Activated naive CD8-positive, alpha-beta T cell treated with anti-CD3 and anti-CD28 coated beads, Interleukin-2, amount 10 ng/mL, durations not matched to agents 7 days and 5 days (primary cell): ENCODE measurements at regions not wholly inside any gene's neighbourhood (a gene's known extent, or its start where the extent isn't known, plus 50 kb on each side); places are given as distances from the start of the nearest gene placed in this dataset.
"Not testable (repeated sequence)": the region's sequence is repeated elsewhere in the genome, so short reads cannot be mapped to it uniquely, and the experiment has no call there.

Source experiments
- ATAC-seq: fragments of 150-1000 bp; cut with Tn5 transposase; one replicate; pipeline ENCODE4 v1.10.0; 2021; ENCODE audit warnings: low read depth, moderate library complexity
- POLR2A ChIA-PET: fragments of 350-600 bp; sonication (Branson Sonifier 250); formaldehyde crosslinking; loops from one replicate; lab custom pipeline; 2021; ENCODE audit warnings: antibody characterized with exemption; lab: Charles Lee
- DNase-seq: peaks from one replicate; pipeline ENCODE4 v3.0.0; 2021
- H3K27ac Mint-ChIP-seq: one replicate; pipeline ENCODE4 v1.8.0; 2022; ENCODE audit warnings: mild to moderate bottlenecking, mixed read lengths
- H3K27me3 Mint-ChIP-seq: one replicate; pipeline ENCODE4 v1.8.0; 2022; ENCODE audit warnings: mild to moderate bottlenecking, moderate library complexity, mixed read lengths
- H3K36me3 Mint-ChIP-seq: one replicate; pipeline ENCODE4 v1.8.0; 2021; ENCODE audit warnings: mild to moderate bottlenecking, mixed read lengths
- H3K4me1 Mint-ChIP-seq: one replicate; pipeline ENCODE4 v1.8.0; 2021; ENCODE audit warnings: mixed read lengths
- H3K4me3 Mint-ChIP-seq: one replicate; pipeline ENCODE4 v1.8.0; 2022; ENCODE audit warnings: mild to moderate bottlenecking, moderate library complexity, mixed read lengths
- H3K9me3 Mint-ChIP-seq: one replicate; pipeline ENCODE4 v1.8.0; 2021; ENCODE audit warnings: mixed read lengths

DNA sequence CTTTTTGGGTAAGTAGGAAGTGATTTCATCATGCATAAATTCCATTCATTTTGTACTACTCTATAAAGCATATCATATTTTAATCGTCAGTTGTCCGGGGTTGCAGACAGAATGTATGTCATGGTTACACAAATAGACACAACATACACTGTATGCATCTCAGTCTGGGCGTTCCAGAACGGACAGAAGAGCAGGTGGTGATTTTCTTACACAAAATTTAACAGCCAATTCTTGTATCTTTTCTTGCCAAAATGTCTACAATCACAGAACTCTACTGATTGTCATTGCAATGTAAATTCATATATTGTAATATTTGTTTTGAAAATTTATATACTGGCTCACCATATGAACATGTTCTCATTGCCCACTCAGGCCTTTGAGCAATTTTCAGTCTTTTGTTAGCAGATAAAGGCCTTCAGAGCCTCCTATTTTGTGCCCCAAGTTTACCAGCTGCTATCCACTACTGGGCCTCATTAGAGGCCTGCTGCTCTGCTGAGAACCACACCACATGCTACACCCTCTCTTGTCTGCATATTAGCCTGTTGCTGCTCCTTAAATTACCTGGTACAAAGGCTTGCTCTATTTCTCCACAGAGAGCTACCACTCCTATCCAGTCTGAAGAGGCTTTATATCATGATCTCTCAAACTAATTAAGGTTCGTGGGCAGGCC lies 61.5 kb downstream of the PRDM13 start:
- ATAC-seq, result no peak
- DNase-seq, result no peak
- H3K27me3 Mint-ChIP-seq, result no peaks in the 10 kb centered on the region
- POLR2A ChIA-PET, result no interaction called here
- no peak overlapping the region for H3K27ac Mint-ChIP-seq
- no peak overlapping the region for H3K4me3 Mint-ChIP-seq
- no peaks in the 10 kb centered on the region for H3K9me3 Mint-ChIP-seq
- H3K36me3 Mint-ChIP-seq, result no peaks in the 10 kb centered on the region
- H3K4me1 Mint-ChIP-seq, result no peaks in the 10 kb centered on the region

DNA sequence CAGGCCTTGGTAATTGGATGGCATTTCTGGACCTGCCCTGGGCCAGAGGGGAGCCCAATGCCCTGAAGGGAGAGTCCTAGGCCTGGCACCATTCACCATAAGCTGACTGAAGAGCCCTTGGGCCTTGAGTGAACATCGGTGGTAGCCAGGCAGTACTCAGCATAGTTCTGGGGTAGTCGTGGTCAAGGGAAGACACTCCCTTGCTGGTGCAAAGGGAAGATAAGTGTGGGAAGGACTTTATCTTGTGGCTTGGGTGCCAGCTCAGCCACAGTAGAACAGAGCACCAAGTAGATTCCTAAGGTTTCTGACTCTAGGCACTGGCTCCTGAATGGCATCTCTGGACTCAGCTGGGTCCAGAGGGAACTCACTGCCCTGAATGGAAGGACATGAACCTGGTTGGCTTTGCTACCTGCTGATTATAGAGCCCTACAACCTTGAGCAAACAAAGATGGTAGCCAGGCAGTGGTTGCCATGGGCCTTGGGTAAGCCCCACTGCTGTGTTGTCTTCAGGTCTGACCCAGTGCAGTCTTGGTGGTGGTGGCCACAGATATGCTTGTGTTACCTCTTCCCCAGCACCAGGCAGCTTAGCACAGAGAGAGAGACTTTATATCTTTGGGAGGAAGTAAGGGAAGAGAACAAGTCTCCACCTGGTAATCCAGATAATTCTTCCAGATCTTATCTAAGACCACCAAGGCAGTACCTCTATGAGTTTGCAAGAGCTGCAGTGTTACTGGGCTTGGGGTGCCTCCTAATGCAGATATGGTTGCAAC lies 83.5 kb downstream of the PRDM13 start:
- ATAC-seq (no peak), DNase-seq (no peak)
- H3K4me1 Mint-ChIP-seq, result no peaks in the 10 kb centered on the region
- peaks cover 9% of the 10 kb centered on the region for H3K27me3 Mint-ChIP-seq
- no peak overlapping the region for H3K27ac Mint-ChIP-seq
- POLR2A ChIA-PET, result no interaction called here
- H3K9me3 Mint-ChIP-seq, result no peaks in the 10 kb centered on the region
- no peaks in the 10 kb centered on the region for H3K36me3 Mint-ChIP-seq
- H3K4me3 Mint-ChIP-seq, result no peak overlapping the region

DNA sequence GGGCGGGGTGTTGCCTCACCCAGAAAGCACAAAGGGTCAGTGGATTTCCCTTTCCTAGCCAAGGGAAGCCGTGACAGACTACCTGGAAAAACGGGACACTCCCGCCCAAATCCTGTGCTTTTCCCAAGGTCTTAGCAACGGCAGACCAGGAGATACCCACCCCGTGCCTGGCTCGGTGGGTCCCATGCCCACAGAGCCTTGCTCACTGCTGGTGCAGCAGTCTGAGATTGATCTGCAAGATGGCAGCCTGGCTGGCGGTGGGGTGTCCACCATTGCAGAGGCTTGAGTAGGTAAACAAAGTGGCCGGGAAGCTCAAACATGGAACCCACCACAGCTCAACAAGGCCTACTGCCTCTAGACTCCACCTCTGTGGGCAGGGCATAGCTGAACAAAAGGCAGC lies 95.7 kb downstream of the PRDM13 start:
- H3K4me3 Mint-ChIP-seq, POLR2A ChIA-PET, H3K4me1 Mint-ChIP-seq, H3K27ac Mint-ChIP-seq, DNase-seq, H3K9me3 Mint-ChIP-seq, H3K36me3 Mint-ChIP-seq, H3K27me3 Mint-ChIP-seq, ATAC-seq: not testable (repeated sequence)

DNA sequence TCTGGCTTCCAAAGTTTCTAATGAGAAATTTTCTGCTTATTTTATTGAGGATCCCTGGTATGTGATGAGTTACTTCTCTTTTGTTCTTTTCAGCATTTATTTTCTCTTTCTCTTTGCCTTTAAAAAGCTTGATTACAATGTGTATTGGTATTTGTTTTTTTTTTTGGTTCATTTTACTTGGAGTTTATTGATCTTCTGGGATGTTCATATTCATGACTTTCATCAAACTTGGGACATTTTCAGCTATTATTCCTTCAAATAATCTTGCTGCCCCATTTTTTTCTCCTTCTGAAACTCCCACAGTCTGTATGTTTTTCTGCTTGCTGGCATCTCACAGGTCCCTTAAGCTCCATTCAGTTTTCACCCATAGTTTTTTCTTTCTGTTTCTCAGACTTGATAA lies 102.4 kb downstream of the PRDM13 start:
- no peak overlapping the region for H3K27ac Mint-ChIP-seq
- H3K27me3 Mint-ChIP-seq, result peaks cover 10% of the 10 kb centered on the region
- H3K36me3 Mint-ChIP-seq, result no peaks in the 10 kb centered on the region
- no peak for ATAC-seq
- no peak overlapping the region for H3K4me3 Mint-ChIP-seq
- no peaks in the 10 kb centered on the region for H3K9me3 Mint-ChIP-seq
- DNase-seq, result no peak
- POLR2A ChIA-PET, result no interaction called here
- no peaks in the 10 kb centered on the region for H3K4me1 Mint-ChIP-seq

DNA sequence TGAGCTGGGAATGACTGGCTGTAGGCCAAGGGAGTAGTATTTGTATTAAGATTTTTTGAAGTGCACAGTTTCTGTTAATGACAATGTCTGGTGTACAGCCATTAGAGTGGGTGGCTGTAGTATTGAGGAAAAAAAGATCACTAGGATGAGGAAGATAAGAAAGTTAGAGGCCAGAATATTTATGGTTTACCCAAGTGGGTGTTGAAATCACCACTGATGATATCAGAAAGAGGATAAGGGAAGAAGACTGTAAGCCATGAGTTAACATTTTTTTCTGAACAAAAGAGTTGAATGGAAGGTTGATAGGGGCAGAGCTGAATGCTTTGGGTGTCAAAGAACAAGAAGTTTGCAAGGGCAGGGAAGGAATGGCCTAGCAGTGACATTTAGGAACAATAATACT lies 104.7 kb downstream of the PRDM13 start:
- H3K27ac Mint-ChIP-seq, result no peak overlapping the region
- ATAC-seq, result no peak
- DNase-seq, result no peak
- no peaks in the 10 kb centered on the region for H3K4me1 Mint-ChIP-seq
- no peaks in the 10 kb centered on the region for H3K9me3 Mint-ChIP-seq
- H3K27me3 Mint-ChIP-seq, result peaks cover 16% of the 10 kb centered on the region
- H3K4me3 Mint-ChIP-seq, result no peak overlapping the region
- POLR2A ChIA-PET, result no interaction called here
- no peaks in the 10 kb centered on the region for H3K36me3 Mint-ChIP-seq

DNA sequence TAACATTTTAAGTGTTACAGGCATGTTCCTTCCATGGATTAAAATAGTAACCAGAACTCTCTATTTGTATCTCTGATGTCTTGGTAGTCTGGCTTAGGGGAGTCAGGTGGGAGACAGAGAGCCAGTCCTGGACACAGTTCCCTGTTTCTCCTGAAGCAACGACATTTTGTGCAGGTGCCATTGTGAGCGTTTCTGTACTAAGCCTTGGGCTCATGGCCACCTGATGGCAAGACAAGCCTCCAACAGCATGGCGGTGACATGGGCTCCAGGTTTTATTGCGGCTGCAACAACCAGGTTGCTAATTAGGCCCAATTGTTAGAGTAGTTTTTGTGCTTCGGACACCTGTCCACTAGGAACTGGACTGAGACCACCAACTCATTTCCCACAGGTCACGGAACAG lies 105.3 kb downstream of the PRDM13 start:
- H3K9me3 Mint-ChIP-seq, result peaks cover 2% of the 10 kb centered on the region
- ATAC-seq (no peak), DNase-seq (no peak)
- H3K4me3 Mint-ChIP-seq, result no peak overlapping the region
- peaks cover 20% of the 10 kb centered on the region for H3K27me3 Mint-ChIP-seq
- H3K36me3 Mint-ChIP-seq, result no peaks in the 10 kb centered on the region
- H3K4me1 Mint-ChIP-seq, result no peaks in the 10 kb centered on the region
- H3K27ac Mint-ChIP-seq, result no peak overlapping the region
- POLR2A ChIA-PET, result no interaction called here

DNA sequence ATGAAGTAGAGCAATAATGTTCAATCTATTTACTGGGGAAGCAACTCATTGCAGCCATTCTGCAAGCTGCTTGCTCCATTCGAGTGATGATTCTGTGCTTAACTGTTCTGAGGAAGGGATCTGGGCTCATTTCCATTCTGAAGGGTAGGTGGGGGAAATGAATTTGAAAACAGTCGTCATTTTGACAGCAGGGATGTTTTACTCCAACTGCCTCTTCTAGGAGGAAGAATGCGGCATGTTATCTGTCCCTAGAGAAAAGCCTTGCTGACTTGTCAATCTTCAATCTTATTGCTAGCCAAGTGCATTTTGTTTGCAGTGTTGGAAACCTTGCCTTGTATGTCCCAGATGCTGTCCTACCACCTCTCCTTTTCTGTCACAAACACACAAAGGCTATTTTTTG lies 105.9 kb downstream of the PRDM13 start:
- no peak overlapping the region for H3K27ac Mint-ChIP-seq
- H3K4me3 Mint-ChIP-seq, result no peak overlapping the region
- H3K36me3 Mint-ChIP-seq, result no peaks in the 10 kb centered on the region
- H3K9me3 Mint-ChIP-seq, result peaks cover 2% of the 10 kb centered on the region
- POLR2A ChIA-PET, result no interaction called here
- ATAC-seq (no peak), DNase-seq (no peak)
- H3K4me1 Mint-ChIP-seq, result no peaks in the 10 kb centered on the region
- peaks cover 20% of the 10 kb centered on the region for H3K27me3 Mint-ChIP-seq

DNA sequence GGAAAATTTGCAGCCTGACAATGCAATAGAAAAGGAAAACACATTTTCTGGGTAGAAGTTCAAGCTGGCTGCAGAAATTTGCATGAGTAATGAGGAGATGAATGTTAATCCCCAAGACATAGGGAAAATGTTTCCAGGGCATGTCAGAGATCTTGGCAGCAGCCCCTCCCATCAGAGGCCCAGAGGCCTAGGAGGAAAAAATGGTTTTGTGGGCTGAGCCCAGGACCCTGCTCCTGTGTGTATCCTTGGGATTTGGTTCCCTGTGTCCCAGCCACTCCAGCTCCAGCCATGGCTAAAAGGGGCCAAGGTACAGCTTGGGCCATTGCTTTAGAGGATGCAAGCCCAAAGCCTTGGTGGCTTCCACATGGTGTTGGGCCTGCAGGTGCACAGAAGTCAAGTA lies 115.4 kb downstream of the PRDM13 start:
- DNase-seq, H3K9me3 Mint-ChIP-seq, H3K27ac Mint-ChIP-seq, ATAC-seq, H3K4me3 Mint-ChIP-seq, POLR2A ChIA-PET, H3K36me3 Mint-ChIP-seq, H3K4me1 Mint-ChIP-seq: not testable (repeated sequence)
- H3K27me3 Mint-ChIP-seq, result peaks cover 11% of the 10 kb centered on the region

DNA sequence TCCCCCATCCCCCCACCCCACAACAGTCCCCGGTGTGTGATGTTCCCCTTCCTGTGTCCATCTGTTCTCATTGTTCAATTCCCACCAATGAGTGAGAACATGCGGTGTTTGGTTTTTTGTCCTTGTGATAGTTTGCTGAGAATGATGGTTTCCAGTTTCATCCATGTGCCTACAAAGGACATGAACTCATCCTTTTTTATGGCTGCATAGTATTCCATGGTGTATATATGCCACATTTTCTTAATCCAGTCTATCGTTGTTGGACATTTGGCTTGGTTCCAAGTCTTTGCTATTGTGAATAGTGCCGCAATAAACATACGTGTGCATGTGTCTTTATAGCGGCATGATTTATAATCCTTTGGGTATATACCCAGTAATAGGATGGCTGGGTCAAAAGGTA lies 123.6 kb downstream of the PRDM13 start:
- H3K27me3 Mint-ChIP-seq, H3K9me3 Mint-ChIP-seq, H3K4me1 Mint-ChIP-seq, ATAC-seq, H3K4me3 Mint-ChIP-seq, DNase-seq, H3K27ac Mint-ChIP-seq, H3K36me3 Mint-ChIP-seq, POLR2A ChIA-PET: not testable (repeated sequence)

DNA sequence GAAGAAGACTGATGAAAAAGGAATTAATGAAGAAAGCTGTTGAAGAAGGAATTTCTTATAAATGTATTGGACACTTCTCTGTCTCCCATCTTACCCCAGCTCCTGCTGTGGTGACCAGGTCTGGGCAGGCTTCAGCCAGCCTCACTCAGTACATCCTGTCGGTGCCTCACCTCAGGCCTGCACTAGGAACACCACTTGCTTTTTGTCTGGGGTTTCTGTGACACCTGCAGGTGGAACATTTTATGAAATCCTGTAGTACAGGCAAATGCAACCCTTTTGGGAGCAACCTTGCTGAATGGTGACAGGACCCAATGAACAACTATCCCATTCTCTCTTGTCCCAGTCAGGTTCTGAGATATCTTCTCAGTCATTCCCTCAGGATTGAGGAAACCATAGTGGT lies 129.7 kb downstream of the PRDM13 start:
- no peak overlapping the region for H3K27ac Mint-ChIP-seq
- no peaks in the 10 kb centered on the region for H3K4me1 Mint-ChIP-seq
- POLR2A ChIA-PET, result no interaction called here
- H3K36me3 Mint-ChIP-seq, result no peaks in the 10 kb centered on the region
- peaks cover 31% of the 10 kb centered on the region for H3K27me3 Mint-ChIP-seq
- no peak overlapping the region for H3K4me3 Mint-ChIP-seq
- ATAC-seq (no peak), DNase-seq (no peak)
- H3K9me3 Mint-ChIP-seq, result no peaks in the 10 kb centered on the region

DNA sequence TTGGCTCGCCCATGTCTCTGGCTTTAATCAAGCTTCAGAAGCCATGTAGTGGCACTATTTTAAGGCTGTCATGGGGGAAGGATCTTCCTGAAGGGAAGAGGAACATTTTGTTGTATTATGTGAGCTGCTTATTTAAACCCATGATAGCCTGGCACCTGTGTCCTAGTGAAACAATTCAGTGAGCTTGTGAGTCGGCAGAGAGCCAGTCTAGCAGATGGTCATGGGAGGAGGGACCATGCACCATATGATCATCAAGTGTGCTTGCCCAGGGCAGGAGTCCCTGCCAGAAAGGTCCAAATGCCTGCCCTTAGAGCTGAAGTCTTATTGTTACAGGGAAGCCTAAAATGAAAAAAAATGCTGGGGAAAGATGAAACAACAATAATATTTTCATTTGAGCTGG lies 132.9 kb downstream of the PRDM13 start:
- H3K4me3 Mint-ChIP-seq, result no peak overlapping the region
- no peak overlapping the region for H3K27ac Mint-ChIP-seq
- POLR2A ChIA-PET, result no interaction called here
- H3K4me1 Mint-ChIP-seq, result peaks cover 2% of the 10 kb centered on the region
- ATAC-seq (no peak), DNase-seq (no peak)
- H3K36me3 Mint-ChIP-seq, result no peaks in the 10 kb centered on the region
- no peaks in the 10 kb centered on the region for H3K9me3 Mint-ChIP-seq
- H3K27me3 Mint-ChIP-seq, result peaks cover 46% of the 10 kb centered on the region

DNA sequence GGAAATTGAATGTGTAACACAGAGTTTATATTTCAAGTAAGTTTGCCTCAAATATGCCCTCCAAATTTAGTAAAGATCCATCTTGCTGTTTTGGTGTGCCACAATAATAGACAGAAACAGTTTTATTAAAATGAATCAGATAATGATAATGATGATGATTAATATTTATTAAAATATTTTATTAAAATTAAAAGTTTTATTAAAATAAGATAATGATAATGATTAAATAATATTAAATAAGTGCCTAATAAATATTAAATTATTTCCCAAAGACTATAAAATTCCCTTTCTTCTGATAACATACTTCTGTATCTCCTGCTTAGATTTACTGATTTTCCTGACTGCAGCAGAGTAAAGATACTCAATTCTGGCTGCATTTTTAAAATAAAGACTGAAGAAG lies 134.5 kb downstream of the PRDM13 start:
- H3K4me1 Mint-ChIP-seq, result peaks cover 2% of the 10 kb centered on the region
- no peak for DNase-seq
- H3K36me3 Mint-ChIP-seq, result no peaks in the 10 kb centered on the region
- no peak overlapping the region for H3K27ac Mint-ChIP-seq
- ATAC-seq, result no peak
- no peak overlapping the region for H3K4me3 Mint-ChIP-seq
- H3K9me3 Mint-ChIP-seq, result no peaks in the 10 kb centered on the region
- POLR2A ChIA-PET, result no interaction called here
- H3K27me3 Mint-ChIP-seq, result peaks cover 52% of the 10 kb centered on the region

DNA sequence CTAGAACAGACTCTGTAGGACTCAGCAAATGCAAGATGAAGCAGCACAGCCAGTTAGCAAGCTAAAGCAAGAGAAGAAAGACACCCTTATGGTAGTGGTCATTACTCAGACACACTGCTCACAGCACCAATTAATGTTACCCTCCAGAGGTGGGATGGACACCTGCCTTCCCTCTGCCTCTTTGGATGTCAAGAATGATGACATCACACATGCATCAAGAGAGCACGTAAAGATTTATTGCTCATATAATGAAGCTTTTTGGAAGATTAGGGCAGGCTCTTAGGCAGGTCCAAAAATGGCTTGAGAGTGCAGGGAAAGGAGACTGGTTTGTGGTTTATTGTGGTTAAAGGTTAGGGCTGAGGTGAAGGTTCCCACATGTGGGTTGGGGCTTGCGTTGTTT lies 137.0 kb downstream of the PRDM13 start:
- Mint-ChIP-seq H3K4me1 (peaks cover 2% of the 10 kb centered on the region), H3K36me3 (no peaks in the 10 kb centered on the region), H3K4me3 (no peak overlapping the region), H3K27ac (no peak overlapping the region), H3K9me3 (no peaks in the 10 kb centered on the region), H3K27me3 (peaks cover 50% of the 10 kb centered on the region)
- POLR2A ChIA-PET, result no interaction called here
- DNase-seq (no peak), ATAC-seq (no peak)

DNA sequence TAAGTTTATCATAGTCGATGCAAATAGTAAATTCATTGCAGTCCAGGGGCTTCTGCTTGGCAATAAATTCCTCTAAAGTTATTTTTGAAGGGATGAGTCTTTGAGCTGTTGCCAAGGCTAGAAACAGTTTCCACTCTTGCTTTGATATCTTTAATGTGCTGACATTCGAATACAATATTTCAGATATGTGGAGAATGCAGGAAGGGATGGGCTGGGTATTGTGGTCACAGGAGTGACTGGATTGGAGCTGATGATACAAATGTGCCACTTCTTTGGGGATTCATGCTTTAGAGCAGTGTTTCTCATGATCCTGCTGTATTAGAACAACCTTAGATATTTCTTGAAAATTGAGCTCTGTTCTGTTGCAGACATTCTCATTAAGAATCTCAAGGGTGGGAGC lies 139.0 kb downstream of the PRDM13 start:
- peaks cover 38% of the 10 kb centered on the region for H3K27me3 Mint-ChIP-seq
- no peak overlapping the region for H3K27ac Mint-ChIP-seq
- no peaks in the 10 kb centered on the region for H3K36me3 Mint-ChIP-seq
- POLR2A ChIA-PET, result no interaction called here
- DNase-seq (no peak), ATAC-seq (no peak)
- H3K4me1 Mint-ChIP-seq, result peaks cover 2% of the 10 kb centered on the region
- no peak overlapping the region for H3K4me3 Mint-ChIP-seq
- H3K9me3 Mint-ChIP-seq, result no peaks in the 10 kb centered on the region
